ENCODE measurements at regions not wholly inside any gene's neighbourhood (a gene's known extent, or its start where the extent isn't known, plus 50 kb on each side); places are given as distances from the start of the nearest gene placed in this dataset.

DNA sequence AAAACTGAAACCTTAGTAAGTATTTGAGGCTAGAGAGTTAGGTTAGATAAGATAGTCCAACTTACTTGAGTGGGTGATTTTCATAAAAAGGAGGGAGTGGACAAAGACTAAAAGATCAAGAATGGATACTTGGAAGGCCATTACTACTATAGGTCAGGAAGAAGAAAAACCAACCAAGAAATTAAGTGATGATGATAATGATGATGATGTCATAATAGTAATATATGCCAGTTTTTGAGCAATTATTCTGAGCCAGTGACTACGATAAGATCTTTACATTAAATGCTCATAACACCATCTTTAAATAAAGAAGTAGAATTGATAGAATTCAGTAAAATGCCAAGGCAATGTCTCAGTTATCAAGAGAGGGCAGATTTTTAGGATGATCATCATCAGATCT is 430.7 kb upstream of the ADAMTS5 start:
- TF ChIP-seq, protein P1, sequence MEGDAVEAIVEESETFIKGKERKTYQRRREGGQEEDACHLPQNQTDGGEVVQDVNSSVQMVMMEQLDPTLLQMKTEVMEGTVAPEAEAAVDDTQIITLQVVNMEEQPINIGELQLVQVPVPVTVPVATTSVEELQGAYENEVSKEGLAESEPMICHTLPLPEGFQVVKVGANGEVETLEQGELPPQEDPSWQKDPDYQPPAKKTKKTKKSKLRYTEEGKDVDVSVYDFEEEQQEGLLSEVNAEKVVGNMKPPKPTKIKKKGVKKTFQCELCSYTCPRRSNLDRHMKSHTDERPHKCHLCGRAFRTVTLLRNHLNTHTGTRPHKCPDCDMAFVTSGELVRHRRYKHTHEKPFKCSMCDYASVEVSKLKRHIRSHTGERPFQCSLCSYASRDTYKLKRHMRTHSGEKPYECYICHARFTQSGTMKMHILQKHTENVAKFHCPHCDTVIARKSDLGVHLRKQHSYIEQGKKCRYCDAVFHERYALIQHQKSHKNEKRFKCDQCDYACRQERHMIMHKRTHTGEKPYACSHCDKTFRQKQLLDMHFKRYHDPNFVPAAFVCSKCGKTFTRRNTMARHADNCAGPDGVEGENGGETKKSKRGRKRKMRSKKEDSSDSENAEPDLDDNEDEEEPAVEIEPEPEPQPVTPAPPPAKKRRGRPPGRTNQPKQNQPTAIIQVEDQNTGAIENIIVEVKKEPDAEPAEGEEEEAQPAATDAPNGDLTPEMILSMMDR (optimal IDR thresholded peaks at IDR 0.05 in 1 of 3, IDR thresholded peaks at IDR 0.05 in 1 of 3, conservative IDR thresholded peaks at IDR 0.05 in 1 of 3; ENCODE audit: extremely low read depth in 1 of 3, insufficient read depth in 2 of 3, low read length in 3 of 3) = no peak
- TF ChIP-seq EZH2 (IDR thresholded peaks at IDR 0.05; ENCODE audit: low read length) = no peak
